ENCODE measurements at regions not wholly inside any gene's neighbourhood (a gene's known extent, or its start where the extent isn't known, plus 50 kb on each side); places are given as distances from the start of the nearest gene placed in this dataset.

GRCh38 chr5:152838241-152838786, 433.2 kb upstream of the NMUR2 start:
- TF ChIP-seq POLR2AphosphoS5 (IDR thresholded peaks at IDR 0.05): no peak
- no peak for TF ChIP-seq CTCF (IDR thresholded peaks at IDR 0.05)
